Suprapubic skin (tissue), 4 donors: ENCODE measurements at regions not wholly inside any gene's neighbourhood (a gene's known extent, or its start where the extent isn't known, plus 50 kb on each side); places are given as distances from the start of the nearest gene placed in this dataset.

Experiments
- DNase-seq, 2 donors: peaks; one replicate each; pipeline ENCODE4 v3.0.0-alpha.2; 2019; ENCODE audit warnings: low spot score in 2 of 2
- H3K27ac ChIP-seq: fragments of 200-600 bp; sonication (generic); one replicate; pipeline ENCODE4 v1.5.1; 2019
- H3K27me3 ChIP-seq: fragments of 200-600 bp; sonication (generic); one replicate; pipeline ENCODE4 v1.5.1; 2019
- H3K36me3 ChIP-seq: fragments of 200-600 bp; sonication (generic); one replicate; pipeline ENCODE4 v1.5.1; 2019
- H3K4me1 ChIP-seq: fragments of 200-600 bp; sonication (generic); one replicate; pipeline ENCODE4 v1.5.1; 2019
- H3K4me3 ChIP-seq: fragments of 200-600 bp; sonication (generic); one replicate; pipeline ENCODE4 v1.5.1; 2019; ENCODE audit warnings: mild to moderate bottlenecking
- H3K9me3 ChIP-seq: fragments of 200-600 bp; sonication (generic); one replicate; pipeline ENCODE4 v1.5.1; 2019
- EP300 ChIP-seq: sonication (generic); formaldehyde crosslinking; IDR thresholded peaks from one replicate; pipeline ENCODE4 v1.6.1; 2017; ENCODE audit warnings: antibody characterized with exemption
- POLR2A ChIP-seq, 2 donors: fragments of 450-650 bp; IDR thresholded peaks; one replicate each; pipeline ENCODE4 v1.6.1; 2017; ENCODE audit warnings: antibody characterized with exemption in 2 of 2, mild to moderate bottlenecking in 2 of 2, moderate library complexity in 2 of 2
- POLR2AphosphoS5 ChIP-seq, 3 donors: sonication (generic); formaldehyde crosslinking; IDR thresholded peaks; one replicate each; pipeline ENCODE4 v1.6.1; 2017; ENCODE audit warnings: antibody characterized with exemption in 3 of 3
- WGBS: methylation state at CpG from one replicate; pipeline ENCODE4 v1.1.5; 2018; 5-methylcytosine and 5-hydroxymethylcytosine counted together
- TF ChIP-seq, protein P1 (sequence below), 2 donors: fragments of 200-600 bp in 1 of 2; fragments of 450-650 bp in 1 of 2; sonication (generic) in 1 of 2; IDR thresholded peaks; one replicate each; pipeline ENCODE4 v1.5.1; 2016 to 2019; ENCODE audit warnings: antibody characterized with exemption in 2 of 2, mild to moderate bottlenecking in 1 of 2, moderate library complexity in 1 of 2

- peaks cover 22% of the 10 kb centered on the region for H3K27me3 ChIP-seq
- H3K27ac ChIP-seq = no peak overlapping the region
- no peaks in the 10 kb centered on the region for H3K4me1 ChIP-seq
- no peaks in the 10 kb centered on the region for H3K9me3 ChIP-seq
- WGBS = 63% methylated on average over 3 of the region's 15 CpGs
- H3K4me3 ChIP-seq = no peak overlapping the region
- no peaks in the 10 kb centered on the region for H3K36me3 ChIP-seq
- peak; percentile 20 to 55 for DNase-seq
- TF ChIP-seq POLR2A (IDR thresholded peaks at IDR 0.05) = no peak
- TF ChIP-seq POLR2AphosphoS5 (IDR thresholded peaks at IDR 0.05) = no peak
- no peak for TF ChIP-seq EP300
- TF ChIP-seq, protein P1, sequence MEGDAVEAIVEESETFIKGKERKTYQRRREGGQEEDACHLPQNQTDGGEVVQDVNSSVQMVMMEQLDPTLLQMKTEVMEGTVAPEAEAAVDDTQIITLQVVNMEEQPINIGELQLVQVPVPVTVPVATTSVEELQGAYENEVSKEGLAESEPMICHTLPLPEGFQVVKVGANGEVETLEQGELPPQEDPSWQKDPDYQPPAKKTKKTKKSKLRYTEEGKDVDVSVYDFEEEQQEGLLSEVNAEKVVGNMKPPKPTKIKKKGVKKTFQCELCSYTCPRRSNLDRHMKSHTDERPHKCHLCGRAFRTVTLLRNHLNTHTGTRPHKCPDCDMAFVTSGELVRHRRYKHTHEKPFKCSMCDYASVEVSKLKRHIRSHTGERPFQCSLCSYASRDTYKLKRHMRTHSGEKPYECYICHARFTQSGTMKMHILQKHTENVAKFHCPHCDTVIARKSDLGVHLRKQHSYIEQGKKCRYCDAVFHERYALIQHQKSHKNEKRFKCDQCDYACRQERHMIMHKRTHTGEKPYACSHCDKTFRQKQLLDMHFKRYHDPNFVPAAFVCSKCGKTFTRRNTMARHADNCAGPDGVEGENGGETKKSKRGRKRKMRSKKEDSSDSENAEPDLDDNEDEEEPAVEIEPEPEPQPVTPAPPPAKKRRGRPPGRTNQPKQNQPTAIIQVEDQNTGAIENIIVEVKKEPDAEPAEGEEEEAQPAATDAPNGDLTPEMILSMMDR (IDR thresholded peaks at IDR 0.05) = no peak
These were observed 304.2 kb downstream of the BRD1 start for GRCh38 chr22:49523374-49524008.

- Histone ChIP-seq H3K27me3 (peaks cover 27% of the 10 kb centered on the region), H3K36me3 (no peaks in the 10 kb centered on the region), H3K4me3 (no peak overlapping the region), H3K4me1 (no peaks in the 10 kb centered on the region), H3K9me3 (no peaks in the 10 kb centered on the region), H3K27ac (no peak overlapping the region)
- DNase-seq = peak in 1 of 2 donors; percentile 47
- TF ChIP-seq POLR2AphosphoS5 (IDR thresholded peaks at IDR 0.05) = no peak
- TF ChIP-seq, protein P1 (IDR thresholded peaks at IDR 0.05) = no peak
- no peak for TF ChIP-seq EP300
- no peak for TF ChIP-seq POLR2A (IDR thresholded peaks at IDR 0.05)
- WGBS = 83% methylated on average over 5 of the region's 10 CpGs
These were observed 304.9 kb downstream of the BRD1 start for GRCh38 chr22:49522582-49523373.

GRCh38 chr22:49521787-49522224, 305.9 kb downstream of the BRD1 start:
- Histone ChIP-seq H3K4me3 (no peak overlapping the region), H3K27ac (no peak overlapping the region), H3K36me3 (no peaks in the 10 kb centered on the region), H3K9me3 (no peaks in the 10 kb centered on the region), H3K27me3 (peaks cover 36% of the 10 kb centered on the region), H3K4me1 (no peaks in the 10 kb centered on the region)
- peak in 1 of 2 donors; percentile 34 for DNase-seq
- 86% methylated on average over 6 of the region's 6 CpGs for WGBS
- TF ChIP-seq POLR2AphosphoS5 (IDR thresholded peaks at IDR 0.05) = no peak
- TF ChIP-seq EP300 = no peak
- TF ChIP-seq, protein P1 (IDR thresholded peaks at IDR 0.05) = no peak
- no peak for TF ChIP-seq POLR2A (IDR thresholded peaks at IDR 0.05)

- Histone ChIP-seq H3K4me3 (no peak overlapping the region), H3K4me1 (peaks cover 3% of the 10 kb centered on the region), H3K36me3 (no peaks in the 10 kb centered on the region), H3K27me3 (peaks cover 50% of the 10 kb centered on the region), H3K27ac (no peak overlapping the region), H3K9me3 (no peaks in the 10 kb centered on the region)
- no peak for TF ChIP-seq POLR2A (IDR thresholded peaks at IDR 0.05)
- no peak for TF ChIP-seq POLR2AphosphoS5 (IDR thresholded peaks at IDR 0.05)
- no peak for TF ChIP-seq EP300
- TF ChIP-seq, protein P1 (IDR thresholded peaks at IDR 0.05) = no peak
- WGBS = 67% methylated on average over 18 of the region's 18 CpGs
- no peak for DNase-seq
These were observed 308.4 kb downstream of the BRD1 start for GRCh38 chr22:49519117-49519737.
